KMS-11 (cell line): ENCODE measurements at regions not wholly inside any gene's neighbourhood (a gene's known extent, or its start where the extent isn't known, plus 50 kb on each side); places are given as distances from the start of the nearest gene placed in this dataset.

Experiments used
- H2AFZ ChIP-seq: fragments of 200-600 bp; sonication (generic); 2 replicates; pipeline ENCODE4 v1.6.1; 2016; ENCODE audit warnings: antibody characterized with exemption, mixed run types, low read depth
- H3K27ac ChIP-seq: fragments of 200-600 bp; sonication (generic); 2 replicates; pipeline ENCODE4 v1.6.1; 2016; ENCODE audit warnings: mild to moderate bottlenecking, mixed run types
- H3K27me3 ChIP-seq: fragments of 200-600 bp; sonication (generic); 2 replicates; pipeline ENCODE4 v1.6.1; 2017; ENCODE audit warnings: mild to moderate bottlenecking, low read depth, mixed run types, moderate library complexity; ENCODE audit not compliant: insufficient read depth
- H3K36me3 ChIP-seq: fragments of 200-600 bp; sonication (generic); 2 replicates; pipeline ENCODE4 v1.6.1; 2017; ENCODE audit warnings: mild to moderate bottlenecking, mixed run types; ENCODE audit not compliant: insufficient read depth
- H3K4me1 ChIP-seq: fragments of 200-600 bp; sonication (generic); 2 replicates; pipeline ENCODE4 v1.6.1; 2016; ENCODE audit warnings: mild to moderate bottlenecking, low read depth, mixed run types; ENCODE audit not compliant: poor library complexity, severe bottlenecking
- H3K4me2 ChIP-seq: fragments of 200-600 bp; sonication (generic); 2 replicates; pipeline ENCODE4 v1.7.0; 2016; ENCODE audit warnings: mild to moderate bottlenecking, mixed run types
- H3K4me3 ChIP-seq: fragments of 200-600 bp; sonication (generic); IDR thresholded peaks from 2 replicates; pipeline ENCODE4 v1.6.1; 2017; ENCODE audit warnings: low read depth, low read length, mixed read lengths; ENCODE audit not compliant: insufficient read depth
- H3K79me2 ChIP-seq: fragments of 200-600 bp; sonication (generic); 2 replicates; pipeline ENCODE4 v1.6.1; 2016; ENCODE audit warnings: low read depth, mixed run types; ENCODE audit not compliant: insufficient read depth
- H3K9ac ChIP-seq: fragments of 200-600 bp; sonication (generic); 2 replicates; pipeline ENCODE4 v1.6.1; 2016; ENCODE audit warnings: mild to moderate bottlenecking, mixed run types
- H4K20me1 ChIP-seq: fragments of 200-600 bp; sonication (generic); 2 replicates; pipeline ENCODE4 v1.6.1; 2016; ENCODE audit warnings: mild to moderate bottlenecking, mixed run types; ENCODE audit not compliant: insufficient read depth
- TF ChIP-seq, protein P1 (sequence below): fragments of 200-600 bp; sonication (generic); conservative IDR thresholded peaks from 2 replicates; pipeline ENCODE4 v1.6.1; 2017; ENCODE audit warnings: low read depth, mild to moderate bottlenecking, antibody characterized with exemption, low read length, moderate library complexity, mixed read lengths

DNA sequence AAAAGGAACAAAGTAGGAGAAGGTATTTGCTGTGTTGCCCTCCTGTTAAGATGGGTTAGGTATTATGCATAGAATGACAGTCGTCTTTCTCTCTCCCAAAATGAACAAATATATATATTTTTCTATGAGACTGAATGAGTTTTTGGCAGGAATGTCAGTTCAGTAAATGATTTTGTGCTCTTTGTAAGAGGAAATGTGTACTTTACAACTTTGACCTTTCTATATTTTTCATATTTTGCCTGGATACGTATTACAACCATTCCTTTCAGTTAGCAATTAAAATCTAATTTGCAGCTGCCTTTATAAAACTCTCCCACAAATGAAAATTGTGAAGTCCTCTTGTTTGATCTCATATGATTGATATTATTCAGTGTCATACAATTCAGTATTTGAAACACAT lies 336.6 kb upstream of the MEOX2 start:
- Histone ChIP-seq H3K4me3 (no peak overlapping the region), H3K27ac (no peak overlapping the region), H3K79me2 (no peaks in the 10 kb centered on the region), H4K20me1 (no peaks in the 10 kb centered on the region), H3K4me1 (no peaks in the 10 kb centered on the region), H3K4me2 (no peak overlapping the region), H3K36me3 (no peaks in the 10 kb centered on the region), H3K27me3 (no peaks in the 10 kb centered on the region), H2AFZ (no peak overlapping the region), H3K9ac (no peak overlapping the region)
- TF ChIP-seq, protein P1, sequence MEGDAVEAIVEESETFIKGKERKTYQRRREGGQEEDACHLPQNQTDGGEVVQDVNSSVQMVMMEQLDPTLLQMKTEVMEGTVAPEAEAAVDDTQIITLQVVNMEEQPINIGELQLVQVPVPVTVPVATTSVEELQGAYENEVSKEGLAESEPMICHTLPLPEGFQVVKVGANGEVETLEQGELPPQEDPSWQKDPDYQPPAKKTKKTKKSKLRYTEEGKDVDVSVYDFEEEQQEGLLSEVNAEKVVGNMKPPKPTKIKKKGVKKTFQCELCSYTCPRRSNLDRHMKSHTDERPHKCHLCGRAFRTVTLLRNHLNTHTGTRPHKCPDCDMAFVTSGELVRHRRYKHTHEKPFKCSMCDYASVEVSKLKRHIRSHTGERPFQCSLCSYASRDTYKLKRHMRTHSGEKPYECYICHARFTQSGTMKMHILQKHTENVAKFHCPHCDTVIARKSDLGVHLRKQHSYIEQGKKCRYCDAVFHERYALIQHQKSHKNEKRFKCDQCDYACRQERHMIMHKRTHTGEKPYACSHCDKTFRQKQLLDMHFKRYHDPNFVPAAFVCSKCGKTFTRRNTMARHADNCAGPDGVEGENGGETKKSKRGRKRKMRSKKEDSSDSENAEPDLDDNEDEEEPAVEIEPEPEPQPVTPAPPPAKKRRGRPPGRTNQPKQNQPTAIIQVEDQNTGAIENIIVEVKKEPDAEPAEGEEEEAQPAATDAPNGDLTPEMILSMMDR = no peak

DNA sequence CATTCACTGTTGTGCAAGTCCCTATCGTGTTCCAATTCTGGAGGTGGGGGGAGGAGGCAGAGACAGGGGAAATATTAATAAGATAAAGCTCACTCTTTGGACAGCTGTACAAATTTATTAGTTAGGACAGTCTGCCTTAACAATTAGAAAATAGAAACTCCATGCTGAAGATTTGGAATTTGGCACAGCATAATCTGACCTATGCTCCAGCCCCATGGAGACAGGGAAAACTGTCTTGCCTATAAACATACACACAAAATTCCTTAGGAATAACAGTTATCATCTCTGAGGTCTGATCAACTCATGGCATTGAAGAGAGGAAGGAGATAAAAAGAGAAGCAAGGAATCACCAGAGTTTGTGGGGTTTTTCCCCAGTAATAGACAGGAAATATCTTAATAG lies 335.4 kb upstream of the MEOX2 start:
- Histone ChIP-seq H3K79me2 (no peaks in the 10 kb centered on the region), H3K27me3 (no peaks in the 10 kb centered on the region), H4K20me1 (no peaks in the 10 kb centered on the region), H3K36me3 (no peaks in the 10 kb centered on the region), H3K4me3 (no peak overlapping the region), H3K27ac (no peak overlapping the region), H2AFZ (no peak overlapping the region), H3K4me1 (no peaks in the 10 kb centered on the region), H3K9ac (no peak overlapping the region), H3K4me2 (no peak overlapping the region)
- TF ChIP-seq, protein P1 = no peak

DNA sequence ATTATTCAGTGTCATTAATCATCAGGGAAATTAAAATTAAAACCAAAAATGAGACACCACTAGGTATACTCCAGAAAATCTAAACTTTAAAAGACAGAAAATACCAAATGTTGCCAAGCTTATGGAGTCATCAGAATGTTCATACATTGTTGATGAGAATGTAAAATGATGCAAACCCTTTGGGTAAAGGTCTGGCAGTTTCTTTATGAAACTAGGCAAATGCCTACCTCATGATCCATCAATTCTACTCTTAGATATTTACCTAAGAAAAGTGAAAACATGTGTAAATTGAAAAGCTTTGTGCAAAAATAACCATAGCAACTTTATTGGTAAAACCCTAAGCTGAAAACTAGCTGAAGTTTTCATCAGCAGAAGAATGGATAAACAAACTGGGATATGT lies 329.5 kb upstream of the MEOX2 start:
- TF ChIP-seq, protein P1 = no peak
- Histone ChIP-seq H3K4me2 (no peak overlapping the region), H3K9ac (no peak overlapping the region), H3K36me3 (no peaks in the 10 kb centered on the region), H3K27ac (no peak overlapping the region), H3K79me2 (no peaks in the 10 kb centered on the region), H3K4me1 (no peaks in the 10 kb centered on the region), H3K4me3 (no peak overlapping the region), H3K27me3 (no peaks in the 10 kb centered on the region), H4K20me1 (no peaks in the 10 kb centered on the region), H2AFZ (no peak overlapping the region)

DNA sequence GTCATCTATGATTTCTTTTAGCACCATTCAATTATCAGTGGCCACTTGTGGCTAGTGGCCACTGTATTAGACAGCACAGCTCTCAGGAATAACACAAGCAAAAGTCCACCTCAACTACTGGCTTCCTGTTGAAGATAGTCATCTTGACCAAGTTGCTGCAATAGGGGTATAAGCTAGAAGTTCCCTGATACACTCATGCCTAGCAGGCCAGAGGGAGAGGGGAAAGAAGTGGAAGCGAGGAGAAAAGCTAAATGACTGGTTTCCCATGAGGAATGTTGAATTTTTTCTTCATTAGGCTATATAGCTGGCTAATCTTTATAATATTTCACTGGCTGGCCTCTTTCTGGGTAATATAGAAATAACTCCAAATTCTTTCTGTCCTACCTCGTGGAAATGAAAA lies 327.5 kb upstream of the MEOX2 start:
- H3K9ac ChIP-seq = no peak overlapping the region

More for the DNA sequence above, 327.5 kb upstream of the MEOX2 start:
- TF ChIP-seq, protein P1 = no peak
- no peaks in the 10 kb centered on the region for H4K20me1 ChIP-seq
- no peaks in the 10 kb centered on the region for H3K36me3 ChIP-seq
- no peaks in the 10 kb centered on the region for H3K4me1 ChIP-seq
- H3K4me2 ChIP-seq = no peak overlapping the region
- H3K79me2 ChIP-seq = no peaks in the 10 kb centered on the region
- H3K27ac ChIP-seq = no peak overlapping the region
- H3K27me3 ChIP-seq = no peaks in the 10 kb centered on the region
- H2AFZ ChIP-seq = no peak overlapping the region
- no peak overlapping the region for H3K4me3 ChIP-seq
